Left colon (tissue), 2 donors: ENCODE measurements at regions not wholly inside any gene's neighbourhood (a gene's known extent, or its start where the extent isn't known, plus 50 kb on each side); places are given as distances from the start of the nearest gene placed in this dataset.

ENCODE experiments used
- ATAC-seq: fragments of 200-7000 bp; cut with Tn5 transposase; one replicate; pipeline ENCODE4 v1.9.1; 2020; ENCODE audit warnings: mild to moderate bottlenecking, moderate library complexity
- DNase-seq, 2 donors: peaks; one replicate each; pipeline ENCODE4 v3.0.0-alpha.2; 2020
- intact Hi-C, 2 donors: fragments of 100-400 bp; cut with DNase I in 1 of 2; cut with micrococcal nuclease in 1 of 2; formaldehyde crosslinking; loops; one replicate each; pipeline versions ENCODE4 v1.11.2 to v1.14.0; 2022; cut with DNase I, micrococcal nuclease
- donor health status: DM: no; HTN: no; CAD: no.
- donor health status: DM: yes; HTN: yes; CAD: no.

DNA sequence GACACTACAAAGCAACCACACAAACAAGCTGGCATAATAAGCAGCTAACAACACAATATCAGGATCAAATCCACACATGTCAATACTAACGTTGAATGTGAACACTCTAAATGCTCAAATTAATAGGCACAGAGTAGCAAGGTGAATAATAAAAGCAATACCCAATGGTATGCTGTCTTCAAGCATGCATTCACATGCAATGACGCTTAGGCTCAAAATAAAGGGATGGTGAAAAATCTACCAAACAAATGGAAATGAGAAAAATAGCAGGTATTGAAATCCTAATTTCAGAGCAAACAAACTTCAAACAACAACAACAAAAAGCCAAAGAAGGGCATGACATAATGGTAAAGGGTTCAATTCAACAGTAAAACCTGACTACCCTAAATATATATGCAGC, 74.0 kb upstream of the FAM47B start:
- DNase-seq: no peak
- ATAC-seq: no peak
- intact Hi-C loops: no loop called here

DNA sequence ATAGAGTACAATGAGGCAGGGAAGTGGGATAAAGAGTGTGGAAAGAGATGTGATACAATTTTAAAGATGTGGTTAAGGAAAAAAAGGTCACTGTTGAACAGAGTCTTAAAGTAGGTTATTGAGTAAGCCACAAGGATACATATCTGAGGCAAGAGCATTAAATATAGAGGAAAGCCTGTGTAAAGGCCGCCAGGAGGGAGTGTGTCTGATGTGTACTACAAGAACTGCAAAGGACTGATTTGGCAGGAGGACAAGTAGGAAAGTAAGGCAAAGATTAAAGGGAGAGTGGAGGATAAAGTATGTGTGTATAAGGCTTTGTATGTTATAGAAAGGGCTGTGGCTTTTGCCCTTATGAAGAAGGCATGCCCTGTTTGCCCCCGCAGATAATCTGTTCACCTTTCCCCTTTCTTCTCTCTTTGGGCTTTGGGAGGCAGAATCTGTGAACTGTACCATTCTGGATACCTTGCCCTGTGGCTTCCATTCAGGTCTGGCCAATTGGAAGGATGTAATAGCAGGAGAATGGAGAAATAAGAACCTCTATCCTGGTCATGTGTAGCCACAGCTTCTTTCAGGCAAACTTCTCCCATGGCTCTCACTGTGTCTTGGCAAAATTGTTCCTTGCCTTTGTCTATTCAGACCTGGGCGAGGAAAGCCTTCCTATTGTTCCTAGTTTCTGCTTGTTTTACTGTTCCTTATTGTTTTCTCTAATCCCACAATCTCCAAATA, 68.9 kb upstream of the FAM47B start:
- DNase-seq: no peak
- ATAC-seq: no peak
- intact Hi-C loops: no loop called here

DNA sequence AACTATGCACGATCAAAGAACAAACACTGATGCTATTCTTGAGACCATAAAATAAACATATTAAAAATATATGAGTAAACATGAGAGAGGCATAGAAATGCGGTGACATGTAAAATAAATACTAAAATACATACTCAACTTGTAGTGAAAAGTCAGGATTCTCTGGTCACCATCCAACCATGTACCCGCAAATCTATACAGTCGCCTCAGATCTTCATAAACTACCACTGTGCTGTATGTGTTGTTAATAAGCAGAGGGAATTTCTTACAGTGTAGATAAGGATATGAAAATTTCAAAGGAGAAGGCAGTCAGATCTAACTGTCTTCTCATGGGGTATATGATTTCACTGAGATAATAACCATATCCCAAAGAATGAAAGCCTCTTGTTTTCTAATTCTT, 67.8 kb upstream of the FAM47B start:
- no peak for ATAC-seq
- no peak for DNase-seq
- intact Hi-C loops: no loop called here

DNA sequence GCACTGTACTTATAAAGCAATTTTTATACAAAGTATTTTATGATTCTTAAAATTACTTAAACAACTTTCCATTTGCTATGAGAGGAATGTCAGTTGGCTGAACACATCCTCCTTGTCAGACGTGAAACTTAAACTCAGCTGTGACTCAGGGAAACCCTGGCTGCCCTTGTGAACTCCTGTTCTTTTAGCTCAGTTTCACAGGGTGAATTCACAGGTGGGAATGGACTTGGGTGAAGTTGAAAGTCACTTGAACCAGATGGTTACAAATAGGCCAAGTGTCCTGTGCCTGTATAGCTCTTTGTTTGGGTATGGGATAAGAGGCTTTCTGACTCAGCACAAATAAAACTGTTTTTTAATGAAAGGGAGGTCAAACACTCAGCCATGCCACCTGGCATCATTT, 67.4 kb upstream of the FAM47B start:
- no peak for ATAC-seq
- no peak for DNase-seq

DNA sequence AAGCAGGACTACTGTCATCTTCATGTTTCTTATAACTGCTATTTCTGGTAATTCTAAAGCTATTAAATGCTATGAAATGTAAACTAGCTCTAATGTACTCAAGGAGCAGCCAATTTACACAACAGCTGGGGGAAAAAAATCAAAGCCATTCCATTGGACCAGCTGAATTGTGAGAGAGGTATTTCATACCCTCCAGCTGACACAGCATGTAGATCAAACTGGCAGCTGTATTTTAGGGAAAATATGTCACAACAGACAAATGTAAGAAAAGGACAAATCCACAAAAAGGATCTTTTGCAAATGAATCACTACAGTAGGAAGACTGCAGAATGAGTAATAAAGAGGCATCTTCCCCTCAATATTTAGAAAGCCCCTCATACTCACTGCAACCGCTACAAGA, 65.2 kb upstream of the FAM47B start:
- ATAC-seq (no peak), DNase-seq (no peak)
- intact Hi-C loops: no loop called here

More for the DNA sequence above, 67.4 kb upstream of the FAM47B start:
- intact Hi-C loops: no loop called here

DNA sequence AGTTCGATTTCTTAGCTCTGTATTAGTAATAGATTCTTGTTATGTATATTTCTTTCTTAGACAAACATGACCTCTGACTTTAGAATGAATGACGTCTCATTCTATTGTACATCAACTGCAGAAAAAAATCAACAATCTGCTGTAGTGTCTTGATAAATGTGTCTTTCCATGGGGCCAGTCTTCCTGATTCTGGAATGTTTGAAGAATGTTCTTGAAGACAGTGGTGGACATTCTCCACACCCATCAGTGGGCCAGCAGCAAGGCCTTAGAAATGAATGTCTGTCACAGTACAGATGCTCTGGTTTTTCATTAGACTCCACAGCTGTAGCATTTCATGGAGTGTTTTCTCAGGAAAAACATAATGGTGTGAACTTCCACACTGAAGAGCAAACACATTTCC, 63.2 kb upstream of the FAM47B start:
- intact Hi-C loops: no loop called here
- DNase-seq: no peak
- no peak for ATAC-seq

DNA sequence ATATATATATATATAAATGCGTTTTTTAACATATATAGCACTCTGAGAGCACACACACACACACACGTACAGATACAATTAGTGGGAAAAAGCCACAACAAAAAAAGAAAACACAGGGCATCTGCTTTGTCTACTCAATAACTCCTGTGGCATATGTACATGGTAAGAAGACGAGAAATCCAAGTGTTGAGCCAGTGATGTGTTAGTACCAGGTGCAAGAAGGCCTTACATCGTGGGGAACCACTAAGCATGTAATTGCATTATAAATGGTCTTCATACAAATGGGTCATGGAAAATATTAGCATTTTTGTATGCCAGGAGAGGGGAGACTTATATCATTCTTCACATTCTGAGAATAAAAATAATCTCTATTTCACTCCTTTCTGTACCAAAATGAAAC, 62.7 kb upstream of the FAM47B start:
- DNase-seq: no peak
- intact Hi-C loops: no loop called here
- no peak for ATAC-seq

DNA sequence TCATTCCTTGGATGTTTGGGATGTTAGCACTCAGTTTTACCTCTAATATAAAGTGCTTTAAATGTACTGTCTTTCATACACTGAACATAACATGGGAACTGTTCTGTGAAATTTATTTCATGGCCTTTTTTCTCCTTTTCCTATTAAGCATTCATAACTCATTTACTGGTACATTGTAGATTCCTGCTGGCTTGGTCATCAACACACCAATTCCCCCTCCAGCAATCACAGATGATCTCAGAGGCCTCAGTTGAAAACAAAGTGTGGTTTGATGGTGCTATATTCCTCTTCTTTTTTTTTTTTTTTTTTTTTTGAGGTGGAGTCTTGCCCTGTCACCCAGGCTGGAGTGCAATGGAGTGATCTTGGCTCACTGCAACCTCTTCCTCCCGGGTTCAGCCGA, 61.9 kb upstream of the FAM47B start:
- intact Hi-C loops: no loop called here
- ATAC-seq (no peak), DNase-seq (no peak)

DNA sequence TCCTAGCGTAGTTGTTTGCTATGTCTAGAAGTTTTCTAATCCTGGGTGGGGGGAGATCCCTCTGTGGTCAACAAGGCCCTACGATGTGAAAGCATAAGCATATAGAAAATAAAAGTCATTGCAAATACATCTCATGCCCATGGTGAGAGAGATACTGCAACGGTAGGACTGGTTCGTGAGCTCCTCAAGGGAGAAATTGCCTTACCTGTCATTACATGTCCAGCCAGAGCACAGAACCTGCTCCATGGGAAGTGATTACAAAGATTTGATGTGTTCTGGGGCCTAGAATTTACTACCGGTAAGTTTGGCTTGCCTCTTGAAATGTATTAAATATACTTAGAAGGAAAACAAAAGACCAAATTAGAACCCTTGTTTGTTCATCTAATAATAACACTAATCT, 60.9 kb upstream of the FAM47B start:
- ATAC-seq: no peak
- DNase-seq: no peak
- intact Hi-C loops: no loop called here

DNA sequence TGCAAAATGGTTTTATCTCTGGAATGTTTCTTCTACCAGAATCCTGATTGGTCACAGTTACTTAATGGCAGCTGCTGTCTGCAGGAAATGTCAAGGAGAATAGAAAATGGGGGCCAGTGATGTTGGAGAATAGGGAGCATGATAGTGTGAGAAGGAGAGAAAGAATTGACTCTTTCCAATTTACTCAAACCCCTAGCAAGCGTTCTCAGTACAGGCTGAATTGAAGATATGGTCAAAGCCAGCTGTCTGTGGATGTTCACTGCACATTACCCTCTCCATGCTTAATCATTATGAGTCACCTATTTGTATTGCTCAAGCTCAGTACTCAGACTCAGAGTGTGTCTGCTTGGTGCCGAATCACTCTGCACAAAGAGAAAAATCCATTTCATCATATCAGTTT, 57.8 kb upstream of the FAM47B start:
- intact Hi-C loops: no loop called here
- ATAC-seq (no peak), DNase-seq (no peak)

DNA sequence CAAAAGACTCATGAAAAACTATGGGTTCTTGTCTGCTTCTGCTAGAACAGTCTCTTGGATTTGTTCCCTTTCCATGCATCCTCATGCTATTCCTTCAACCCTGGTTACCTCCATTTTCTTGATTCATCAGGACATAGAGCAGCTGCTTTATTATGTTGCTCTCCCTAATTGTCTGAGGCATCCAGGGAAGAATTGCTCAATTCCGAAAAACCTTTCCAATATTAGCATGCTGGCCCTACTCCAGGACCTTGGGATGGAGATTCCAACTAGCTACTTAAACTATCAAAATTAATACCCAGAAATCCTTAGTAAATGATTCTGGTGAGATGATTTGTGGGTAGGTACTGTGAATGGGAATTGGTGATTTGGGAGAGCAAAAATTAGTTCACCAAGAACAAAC, 56.6 kb upstream of the FAM47B start:
- ATAC-seq: no peak
- DNase-seq: no peak

DNA sequence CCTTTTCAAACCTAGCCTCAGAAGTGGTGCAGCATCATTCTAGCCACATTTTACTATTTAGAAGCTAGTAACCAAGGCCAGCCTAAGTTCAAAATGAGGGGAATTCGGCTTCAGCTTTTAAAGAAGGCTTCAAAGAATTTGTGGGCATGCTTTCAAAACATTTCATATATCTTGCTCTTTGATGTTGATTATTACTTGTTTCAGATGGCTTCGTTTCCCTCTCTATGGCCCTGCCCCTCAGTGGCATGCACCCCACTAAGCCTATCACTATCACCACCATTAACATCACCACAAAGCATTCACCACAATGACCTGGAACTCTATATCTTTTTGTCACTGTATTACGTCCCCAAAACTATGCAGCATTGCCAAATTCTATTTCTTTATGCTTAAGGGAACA, 51.2 kb upstream of the FAM47B start:
- ATAC-seq (no peak), DNase-seq (no peak)
- intact Hi-C loops: no loop called here

More for the DNA sequence above, 56.6 kb upstream of the FAM47B start:
- intact Hi-C loops: no loop called here
